Mucosa of rectum (tissue), 2 donors: ENCODE measurements at regions not wholly inside any gene's neighbourhood (a gene's known extent, or its start where the extent isn't known, plus 50 kb on each side); places are given as distances from the start of the nearest gene placed in this dataset.

Experiments
- H3K27ac ChIP-seq, 2 donors: one replicate each; pipeline ENCODE4 v1.7.0; 2013; ENCODE audit warnings: inconsistent platforms in 2 of 2, low read depth in 2 of 2, low read length in 2 of 2
- H3K27me3 ChIP-seq, 2 donors: one replicate each; pipeline ENCODE4 v1.7.0; 2013; ENCODE audit warnings: low read length in 2 of 2; ENCODE audit not compliant: control insufficient read depth in 2 of 2, insufficient read depth in 2 of 2
- H3K36me3 ChIP-seq, 2 donors: one replicate each; pipeline ENCODE4 v1.7.0; 2013; ENCODE audit warnings: low read length in 2 of 2; ENCODE audit not compliant: control insufficient read depth in 2 of 2, insufficient read depth in 2 of 2
- H3K4me1 ChIP-seq, 2 donors: one replicate each; pipeline ENCODE4 v1.7.0; 2013; ENCODE audit warnings: low read length in 2 of 2, mild to moderate bottlenecking in 1 of 2; ENCODE audit not compliant: control insufficient read depth in 2 of 2, insufficient read depth in 2 of 2
- H3K4me3 ChIP-seq, 2 donors: one replicate each; pipeline ENCODE4 v1.7.0; 2013; ENCODE audit warnings: low read length in 2 of 2
- H3K9ac ChIP-seq, 2 donors: one replicate each; pipeline ENCODE4 v1.7.0; 2013; ENCODE audit warnings: low read length in 2 of 2, low read depth in 1 of 2, mild to moderate bottlenecking in 1 of 2
- H3K9me3 ChIP-seq, 2 donors: one replicate each; pipeline ENCODE4 v1.7.0; 2013; ENCODE audit warnings: low read length in 2 of 2; ENCODE audit not compliant: control insufficient read depth in 2 of 2
- donor health status: healthy.
- donor health status: Normal muscosa, but diverticular disease.

DNA sequence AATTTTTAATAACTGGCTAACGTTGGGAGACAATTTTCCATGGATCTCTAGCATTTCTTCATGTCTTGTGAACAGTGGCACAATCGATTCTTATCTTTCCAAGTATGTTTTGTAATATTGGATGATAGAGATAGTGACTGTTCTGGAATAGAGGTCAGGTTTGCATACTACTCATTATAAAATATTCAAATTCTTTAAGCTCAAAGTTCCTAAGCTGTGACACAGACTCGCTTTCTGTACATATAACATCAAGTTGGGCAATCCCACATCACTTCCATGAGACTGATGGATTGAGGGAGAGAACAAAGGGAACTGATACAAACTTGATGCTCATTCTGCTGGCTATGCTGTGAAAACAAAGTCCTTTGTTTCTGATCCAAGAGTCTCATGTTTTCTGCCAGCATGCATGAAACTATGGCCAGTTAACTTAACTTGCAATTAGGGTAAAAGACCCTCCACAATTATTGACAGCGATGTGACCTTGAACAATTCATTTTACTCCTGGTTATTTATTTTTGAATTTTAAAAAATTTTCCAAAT lies 392.4 kb downstream of the TTLL7 start:
- Histone ChIP-seq H3K9me3 (no peaks in the 10 kb centered on the region), H3K27ac (no peak overlapping the region), H3K4me1 (no peaks in the 10 kb centered on the region), H3K4me3 (no peak overlapping the region), H3K36me3 (no peaks in the 10 kb centered on the region), H3K27me3 (no peaks in the 10 kb centered on the region), H3K9ac (no peak overlapping the region)

DNA sequence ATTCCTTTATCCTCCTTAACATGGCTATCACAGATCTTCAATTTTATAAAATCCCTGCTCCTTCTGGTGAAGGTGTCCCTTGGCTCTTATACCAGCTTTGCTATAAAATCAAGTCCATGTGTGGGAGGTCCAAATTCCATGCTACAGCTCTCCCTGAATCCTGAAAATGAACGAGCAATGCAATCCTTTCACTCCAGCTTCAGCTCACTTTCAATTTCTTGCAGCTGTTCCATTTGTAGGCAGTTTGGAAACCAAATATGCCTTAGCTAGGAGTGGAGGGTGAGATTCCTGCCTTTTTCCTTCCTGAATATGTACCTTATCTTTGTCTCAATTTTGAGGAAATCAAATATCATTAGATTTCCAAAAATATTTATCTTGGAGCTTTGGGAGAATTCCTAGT lies 402.6 kb downstream of the TTLL7 start:
- no peak overlapping the region for H3K27ac ChIP-seq
- H3K36me3 ChIP-seq = no peaks in the 10 kb centered on the region
- no peaks in the 10 kb centered on the region for H3K27me3 ChIP-seq
- H3K9ac ChIP-seq = no peak overlapping the region
- H3K4me3 ChIP-seq = no peak overlapping the region
- no peaks in the 10 kb centered on the region for H3K9me3 ChIP-seq
- H3K4me1 ChIP-seq = no peaks in the 10 kb centered on the region

DNA sequence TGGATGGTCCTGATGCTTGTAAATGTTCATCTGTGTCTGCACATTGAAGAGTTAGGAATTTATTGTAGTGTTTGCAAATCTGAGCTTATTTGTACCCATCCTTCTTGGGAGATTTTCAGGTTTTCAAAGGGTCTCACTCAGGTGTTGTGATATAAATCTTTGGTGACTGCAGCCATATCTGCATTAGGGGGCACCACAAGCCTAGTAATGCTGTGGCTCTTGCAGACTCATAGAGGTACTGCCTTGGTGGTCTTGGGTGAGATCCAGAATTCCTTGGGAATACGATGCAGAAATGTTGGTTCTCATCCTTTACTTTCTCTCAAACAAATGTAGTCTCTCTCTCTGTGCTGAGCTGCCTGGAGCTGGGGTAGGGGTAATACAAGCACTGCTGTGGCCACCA lies 405.9 kb downstream of the TTLL7 start:
- H3K27me3 ChIP-seq = no peaks in the 10 kb centered on the region
- H3K27ac ChIP-seq = no peak overlapping the region
- H3K9ac ChIP-seq = no peak overlapping the region

DNA sequence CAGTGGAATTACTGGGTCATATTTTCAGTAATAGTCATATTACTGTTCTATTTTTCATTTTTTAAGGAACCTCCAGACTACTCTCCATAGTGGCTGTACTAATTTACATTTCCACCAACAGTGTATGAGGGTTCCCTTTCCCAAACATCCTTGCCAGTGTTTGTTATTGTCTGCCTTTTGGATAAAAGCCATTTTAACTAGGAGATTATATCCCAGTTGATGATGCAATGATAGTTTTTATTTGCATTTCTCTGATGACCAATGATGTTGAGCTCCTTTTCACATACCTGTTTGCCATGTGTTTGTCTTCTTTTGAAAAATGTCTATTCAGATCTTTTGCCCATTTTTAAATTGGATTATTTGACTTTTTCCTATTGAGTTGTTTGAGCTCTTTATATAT lies 410.8 kb downstream of the TTLL7 start:
- Histone ChIP-seq H3K4me3 (no peak overlapping the region), H3K36me3 (no peaks in the 10 kb centered on the region), H3K4me1 (no peaks in the 10 kb centered on the region), H3K27me3 (no peaks in the 10 kb centered on the region), H3K27ac (no peak overlapping the region), H3K9me3 (no peaks in the 10 kb centered on the region), H3K9ac (no peak overlapping the region)

More for the DNA sequence above, 405.9 kb downstream of the TTLL7 start:
- H3K4me3 ChIP-seq = no peak overlapping the region
- no peaks in the 10 kb centered on the region for H3K9me3 ChIP-seq
- no peaks in the 10 kb centered on the region for H3K36me3 ChIP-seq
- H3K4me1 ChIP-seq = no peaks in the 10 kb centered on the region

DNA sequence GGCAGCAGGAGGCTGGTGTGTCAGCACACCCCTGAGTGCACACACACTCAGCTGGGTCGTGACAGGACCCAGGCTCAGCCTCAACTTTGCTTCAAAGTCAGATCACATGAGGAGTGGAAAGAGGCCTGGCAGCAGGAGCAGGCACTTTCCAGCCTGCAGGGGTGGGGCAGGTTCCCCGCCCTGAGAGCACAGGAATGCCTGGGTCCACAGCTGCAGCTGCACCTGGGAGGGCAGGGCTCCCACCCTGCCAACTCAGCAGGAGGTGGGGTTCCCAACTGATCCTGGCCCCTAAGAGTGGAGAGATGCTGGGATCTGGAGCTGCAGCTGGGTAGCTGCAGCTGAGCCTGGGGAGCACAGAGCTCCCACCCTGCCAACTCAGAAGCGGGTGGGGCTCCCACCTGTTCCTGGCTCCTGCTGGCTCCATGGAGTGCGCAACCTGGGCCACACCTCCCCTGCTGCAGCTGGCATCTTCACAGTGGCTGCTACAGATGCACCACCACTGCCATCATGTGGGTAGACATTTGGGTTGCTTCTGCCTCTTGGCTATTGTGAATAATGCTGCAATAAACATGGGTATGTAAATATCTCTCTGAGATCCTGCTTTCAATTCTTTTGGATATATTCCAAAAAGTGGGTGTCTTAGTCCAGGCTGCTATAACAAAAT lies 415.4 kb downstream of the TTLL7 start:
- Histone ChIP-seq H3K4me1 (no peaks in the 10 kb centered on the region), H3K9ac (no peak overlapping the region), H3K9me3 (no peaks in the 10 kb centered on the region), H3K27me3 (no peaks in the 10 kb centered on the region), H3K27ac (no peak overlapping the region), H3K36me3 (no peaks in the 10 kb centered on the region), H3K4me3 (no peak overlapping the region)

DNA sequence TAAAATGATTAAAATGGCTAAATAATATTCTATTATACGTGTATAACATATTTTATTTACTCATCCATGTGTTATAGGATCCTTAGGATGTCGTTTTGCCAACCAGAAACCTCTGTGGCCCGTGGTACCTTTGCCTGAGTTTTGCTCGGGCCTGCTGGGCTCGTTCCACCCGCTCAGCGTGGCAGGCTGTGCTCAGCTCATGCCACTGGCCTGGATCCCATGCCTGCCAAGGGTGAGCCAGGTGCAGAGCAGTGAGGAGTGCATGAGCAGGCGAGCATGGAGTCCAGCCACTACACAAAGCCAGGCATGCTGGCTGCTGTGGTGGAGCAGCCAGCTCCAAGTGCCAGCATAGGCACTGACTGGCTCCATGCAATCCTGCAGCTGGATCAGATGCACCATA lies 417.2 kb downstream of the TTLL7 start:
- no peak overlapping the region for H3K27ac ChIP-seq
- no peaks in the 10 kb centered on the region for H3K27me3 ChIP-seq
- no peaks in the 10 kb centered on the region for H3K9me3 ChIP-seq
- H3K4me1 ChIP-seq = no peaks in the 10 kb centered on the region
- no peaks in the 10 kb centered on the region for H3K36me3 ChIP-seq
- H3K9ac ChIP-seq = no peak overlapping the region
- H3K4me3 ChIP-seq = no peak overlapping the region

DNA sequence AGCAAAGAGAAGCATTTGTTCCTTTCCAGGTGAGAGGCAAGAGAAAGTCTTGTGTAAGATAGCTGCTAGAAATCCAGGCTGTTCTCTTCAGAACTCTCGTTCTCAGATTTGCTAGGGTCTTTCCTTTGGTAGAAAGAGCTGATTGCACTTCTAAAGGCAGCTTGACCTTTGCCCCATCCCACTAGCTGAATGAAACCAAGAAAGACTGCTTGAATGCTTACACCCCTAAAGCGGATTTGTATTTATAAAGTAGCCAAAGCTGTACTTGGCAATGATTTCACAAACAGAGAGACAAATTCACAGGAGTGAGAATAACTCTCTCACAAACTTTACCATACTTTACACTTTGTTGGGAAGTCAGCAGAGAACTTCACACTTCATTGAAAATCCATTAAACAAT lies 424.1 kb downstream of the TTLL7 start:
- Histone ChIP-seq H3K27me3 (no peaks in the 10 kb centered on the region), H3K36me3 (no peaks in the 10 kb centered on the region), H3K9ac (no peak overlapping the region), H3K4me1 (no peaks in the 10 kb centered on the region), H3K4me3 (no peak overlapping the region), H3K9me3 (no peaks in the 10 kb centered on the region), H3K27ac (no peak overlapping the region)

DNA sequence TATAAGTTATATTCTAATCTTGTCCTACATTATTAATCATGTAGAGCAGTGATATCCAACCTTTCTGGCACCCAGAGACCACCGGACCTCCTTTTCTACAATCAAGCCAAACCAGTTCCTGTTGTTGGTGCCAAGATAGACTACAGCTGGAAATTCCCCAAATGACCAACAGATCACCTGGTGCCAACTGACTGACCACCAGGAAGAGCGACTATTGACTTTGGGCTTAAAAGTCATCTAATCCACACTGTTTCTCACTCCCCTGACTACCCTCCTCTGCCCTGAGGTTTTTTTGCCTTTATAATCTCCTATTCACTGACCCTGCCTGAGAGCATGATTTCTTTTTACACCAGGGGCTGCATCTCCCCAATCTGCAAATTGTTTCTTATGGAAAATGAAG lies 425.2 kb downstream of the TTLL7 start:
- Histone ChIP-seq H3K27ac (no peak overlapping the region), H3K27me3 (no peaks in the 10 kb centered on the region), H3K4me3 (no peak overlapping the region), H3K9ac (no peak overlapping the region), H3K4me1 (no peaks in the 10 kb centered on the region), H3K9me3 (no peaks in the 10 kb centered on the region), H3K36me3 (no peaks in the 10 kb centered on the region)

DNA sequence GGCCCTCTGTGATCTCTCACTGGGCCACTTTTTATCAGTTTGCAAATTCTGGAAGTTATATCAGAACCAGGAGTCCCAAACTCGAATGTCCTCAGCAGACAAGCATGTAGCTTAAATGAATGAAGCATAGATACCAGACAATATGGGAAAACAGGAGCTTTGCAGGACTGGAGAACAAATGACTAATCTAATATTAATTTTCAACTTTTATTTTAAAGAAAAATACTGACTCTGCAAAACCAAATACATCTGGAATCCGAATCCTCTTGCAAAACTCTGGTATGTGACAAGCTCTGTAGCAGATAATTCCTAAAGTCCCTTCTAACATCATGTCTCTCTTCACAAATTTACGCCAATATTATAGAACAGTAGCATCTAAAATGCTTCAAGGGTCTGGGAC lies 427.4 kb downstream of the TTLL7 start:
- Histone ChIP-seq H3K9me3 (no peaks in the 10 kb centered on the region), H3K4me3 (no peak overlapping the region), H3K27ac (no peak overlapping the region), H3K4me1 (no peaks in the 10 kb centered on the region), H3K36me3 (no peaks in the 10 kb centered on the region), H3K27me3 (no peaks in the 10 kb centered on the region), H3K9ac (no peak overlapping the region)

DNA sequence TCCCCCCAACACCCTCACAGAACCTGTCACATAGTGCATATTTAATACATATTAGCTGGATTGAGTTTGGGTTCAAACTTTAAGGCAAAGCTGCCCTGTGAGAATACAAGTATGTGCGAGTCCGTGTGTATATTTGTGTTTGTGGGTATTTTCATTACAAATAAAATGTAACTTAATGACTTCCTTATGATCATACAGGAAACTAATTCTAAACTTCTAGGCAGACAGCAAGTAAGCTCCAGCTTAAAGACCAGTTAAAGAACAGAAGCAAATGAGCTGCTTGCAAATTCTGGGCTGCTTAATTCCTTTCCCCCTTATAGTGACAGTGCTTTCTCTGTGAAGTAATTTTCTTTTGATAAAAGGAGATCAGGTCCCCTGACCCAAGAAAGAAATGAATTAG lies 437.6 kb downstream of the TTLL7 start:
- H3K9ac ChIP-seq = no peak overlapping the region
- no peak overlapping the region for H3K27ac ChIP-seq
- H3K4me1 ChIP-seq = no peaks in the 10 kb centered on the region
- no peaks in the 10 kb centered on the region for H3K36me3 ChIP-seq
- H3K27me3 ChIP-seq = no peaks in the 10 kb centered on the region
- H3K9me3 ChIP-seq = no peaks in the 10 kb centered on the region
- no peak overlapping the region for H3K4me3 ChIP-seq
